ENCODE measurements at regions not wholly inside any gene's neighbourhood (a gene's known extent, or its start where the extent isn't known, plus 50 kb on each side); places are given as distances from the start of the nearest gene placed in this dataset.

GRCh38 chr15:37536967-37537605 is 397.4 kb upstream of the TMCO5A start:
- H3K4me2 ChIP-seq (ENCODE audit: insufficient read depth, low read length) = no peak overlapping the region
- no peak for DNase-seq
- no peak overlapping the region for H3K27ac ChIP-seq (ENCODE audit: low read length)

DNA sequence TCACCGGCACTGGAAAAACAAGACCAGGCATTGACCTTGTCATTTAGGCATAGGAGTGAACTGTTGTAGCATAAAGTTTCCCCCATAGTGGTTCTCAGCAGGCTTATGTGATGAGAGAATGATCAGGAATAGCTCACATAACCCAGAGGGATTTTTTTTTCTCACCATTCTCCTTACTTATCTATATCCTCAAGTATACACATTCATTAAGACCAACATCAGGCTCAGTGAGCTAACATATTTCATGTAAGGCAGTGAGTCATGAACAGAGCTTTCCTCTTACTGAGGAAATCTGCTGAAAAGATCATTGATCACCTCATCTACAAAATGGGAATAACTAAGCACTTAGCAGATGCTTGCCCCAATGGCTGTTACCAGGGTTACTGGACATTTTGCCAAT is 396.6 kb upstream of the TMCO5A start:
- no peaks in the 10 kb centered on the region for H3K27me3 ChIP-seq (ENCODE audit: insufficient read depth, low read length, poor library complexity)
- H3K79me2 ChIP-seq (ENCODE audit: insufficient read depth, low read length) = no peaks in the 10 kb centered on the region
- H4K20me1 ChIP-seq (ENCODE audit: insufficient read depth, low read length) = no peaks in the 10 kb centered on the region
- no peak overlapping the region for H3K9ac ChIP-seq (ENCODE audit: low read depth, low read length)
- DNase-seq (no peak), ATAC-seq (ENCODE audit: insufficient read depth, low read depth) (no peak)
- no peak overlapping the region for H3K27ac ChIP-seq (ENCODE audit: low read length)
- TF ChIP-seq, protein P1, sequence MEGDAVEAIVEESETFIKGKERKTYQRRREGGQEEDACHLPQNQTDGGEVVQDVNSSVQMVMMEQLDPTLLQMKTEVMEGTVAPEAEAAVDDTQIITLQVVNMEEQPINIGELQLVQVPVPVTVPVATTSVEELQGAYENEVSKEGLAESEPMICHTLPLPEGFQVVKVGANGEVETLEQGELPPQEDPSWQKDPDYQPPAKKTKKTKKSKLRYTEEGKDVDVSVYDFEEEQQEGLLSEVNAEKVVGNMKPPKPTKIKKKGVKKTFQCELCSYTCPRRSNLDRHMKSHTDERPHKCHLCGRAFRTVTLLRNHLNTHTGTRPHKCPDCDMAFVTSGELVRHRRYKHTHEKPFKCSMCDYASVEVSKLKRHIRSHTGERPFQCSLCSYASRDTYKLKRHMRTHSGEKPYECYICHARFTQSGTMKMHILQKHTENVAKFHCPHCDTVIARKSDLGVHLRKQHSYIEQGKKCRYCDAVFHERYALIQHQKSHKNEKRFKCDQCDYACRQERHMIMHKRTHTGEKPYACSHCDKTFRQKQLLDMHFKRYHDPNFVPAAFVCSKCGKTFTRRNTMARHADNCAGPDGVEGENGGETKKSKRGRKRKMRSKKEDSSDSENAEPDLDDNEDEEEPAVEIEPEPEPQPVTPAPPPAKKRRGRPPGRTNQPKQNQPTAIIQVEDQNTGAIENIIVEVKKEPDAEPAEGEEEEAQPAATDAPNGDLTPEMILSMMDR (IDR thresholded peaks at IDR 0.05; ENCODE audit: borderline replicate concordance, extremely low read depth, low read length, poor library complexity, severe bottlenecking) = no peak
- no peak for TF ChIP-seq EZH2 (IDR thresholded peaks at IDR 0.05; ENCODE audit: borderline replicate concordance, low read depth, low read length, severe bottlenecking)
- no peak overlapping the region for H2AFZ ChIP-seq (ENCODE audit: low read depth, low read length)
- H3K4me3 ChIP-seq (ENCODE audit: low read depth in 1 of 2, low read length in 2 of 2) = no peak overlapping the region
- H3K4me2 ChIP-seq (ENCODE audit: insufficient read depth, low read length) = no peak overlapping the region
- no peaks in the 10 kb centered on the region for H3K4me1 ChIP-seq (ENCODE audit: insufficient read depth, low read length)
- H3K36me3 ChIP-seq (ENCODE audit: insufficient read depth, low read length) = no peaks in the 10 kb centered on the region
- no peaks in the 10 kb centered on the region for H3K9me3 ChIP-seq (ENCODE audit: insufficient read depth, low read length, severe bottlenecking)

More at GRCh38 chr15:37536967-37537605, 397.4 kb upstream of the TMCO5A start:
- Histone ChIP-seq H3K79me2 (ENCODE audit: insufficient read depth, low read length) (no peaks in the 10 kb centered on the region), H3K36me3 (ENCODE audit: insufficient read depth, low read length) (no peaks in the 10 kb centered on the region), H3K4me1 (ENCODE audit: insufficient read depth, low read length) (no peaks in the 10 kb centered on the region), H4K20me1 (ENCODE audit: insufficient read depth, low read length) (no peaks in the 10 kb centered on the region), H3K9ac (ENCODE audit: low read depth, low read length) (no peak overlapping the region), H3K9me3 (ENCODE audit: insufficient read depth, low read length, severe bottlenecking) (no peaks in the 10 kb centered on the region), H2AFZ (ENCODE audit: low read depth, low read length) (no peak overlapping the region), H3K27me3 (ENCODE audit: insufficient read depth, low read length, poor library complexity) (no peaks in the 10 kb centered on the region), H3K4me3 (ENCODE audit: low read depth in 1 of 2, low read length in 2 of 2) (no peak overlapping the region)
- TF ChIP-seq, protein P1 (IDR thresholded peaks at IDR 0.05; ENCODE audit: borderline replicate concordance, extremely low read depth, low read length, poor library complexity, severe bottlenecking) = no peak
- TF ChIP-seq EZH2 (IDR thresholded peaks at IDR 0.05; ENCODE audit: borderline replicate concordance, low read depth, low read length, severe bottlenecking) = no peak
- no peak for ATAC-seq (ENCODE audit: insufficient read depth, low read depth)

- no peaks in the 10 kb centered on the region for H3K27me3 ChIP-seq (ENCODE audit: insufficient read depth, low read length, poor library complexity)
- H2AFZ ChIP-seq (ENCODE audit: low read depth, low read length) = no peak overlapping the region
- TF ChIP-seq, protein P1 (IDR thresholded peaks at IDR 0.05; ENCODE audit: borderline replicate concordance, extremely low read depth, low read length, poor library complexity, severe bottlenecking) = no peak
- no peaks in the 10 kb centered on the region for H3K79me2 ChIP-seq (ENCODE audit: insufficient read depth, low read length)
- no peaks in the 10 kb centered on the region for H4K20me1 ChIP-seq (ENCODE audit: insufficient read depth, low read length)
- H3K9me3 ChIP-seq (ENCODE audit: insufficient read depth, low read length, severe bottlenecking) = no peaks in the 10 kb centered on the region
- H3K9ac ChIP-seq (ENCODE audit: low read depth, low read length) = no peak overlapping the region
- no peak for ATAC-seq (ENCODE audit: insufficient read depth, low read depth)
- no peak overlapping the region for H3K4me2 ChIP-seq (ENCODE audit: insufficient read depth, low read length)
- no peaks in the 10 kb centered on the region for H3K4me1 ChIP-seq (ENCODE audit: insufficient read depth, low read length)
- DNase-seq = no peak
- no peak overlapping the region for H3K27ac ChIP-seq (ENCODE audit: low read length)
- no peaks in the 10 kb centered on the region for H3K36me3 ChIP-seq (ENCODE audit: insufficient read depth, low read length)
- no peak overlapping the region for H3K4me3 ChIP-seq (ENCODE audit: low read depth in 1 of 2, low read length in 2 of 2)
These were observed 386.3 kb upstream of the TMCO5A start for GRCh38 chr15:37548116-37548515.
